H54 (cell line): ENCODE measurements at regions not wholly inside any gene's neighbourhood (a gene's known extent, or its start where the extent isn't known, plus 50 kb on each side); places are given as distances from the start of the nearest gene placed in this dataset.
"Not testable (repeated sequence)": the region's sequence is repeated elsewhere in the genome, so short reads cannot be mapped to it uniquely, and the experiment has no call there.

Source experiments
- DNase-seq: peaks from one replicate; pipeline ENCODE4 v3.0.0; 2011; ENCODE audit warnings: low spot score, mixed read lengths; ENCODE audit not compliant: insufficient read length
- FAIRE-seq: peaks from 3 replicates; lab custom pipeline; 2011; peaks lifted over from hg19 to GRCh38; lab: Jason Lieb, UNC
- POLR2A ChIP-seq: IDR thresholded peaks from 2 replicates; pipeline ENCODE4 v1.6.1; 2011; ENCODE audit warnings: low read depth, mild to moderate bottlenecking, low read length

GRCh38 chrX:113470166-113470565 is 629.5 kb upstream of the AMOT start:
- DNase-seq (no peak), FAIRE-seq (no peak)
- TF ChIP-seq POLR2A = no peak

DNA sequence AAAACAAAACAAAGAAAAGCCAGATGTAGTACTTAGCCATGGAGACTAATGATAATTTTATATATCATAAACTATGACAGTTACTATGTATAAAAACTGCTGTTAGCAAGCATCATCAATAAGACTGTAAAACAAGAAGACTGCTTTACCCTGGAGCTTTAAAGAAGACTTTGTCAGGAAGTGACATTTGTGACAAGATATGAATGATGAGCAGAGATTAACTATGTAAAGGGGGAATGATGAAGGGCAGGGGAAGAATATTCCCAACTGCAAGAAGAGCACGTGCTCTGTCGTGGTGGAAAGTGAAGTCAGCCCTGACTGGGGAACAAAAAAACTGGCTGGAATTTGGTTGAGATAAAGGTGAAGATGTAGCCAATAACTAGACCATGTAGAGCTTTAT is 617.1 kb upstream of the AMOT start:
- DNase-seq = no peak
- no peak for FAIRE-seq
- no peak for TF ChIP-seq POLR2A

GRCh38 chrX:113455582-113455981 is 615.0 kb upstream of the AMOT start:
- no peak for FAIRE-seq

DNA sequence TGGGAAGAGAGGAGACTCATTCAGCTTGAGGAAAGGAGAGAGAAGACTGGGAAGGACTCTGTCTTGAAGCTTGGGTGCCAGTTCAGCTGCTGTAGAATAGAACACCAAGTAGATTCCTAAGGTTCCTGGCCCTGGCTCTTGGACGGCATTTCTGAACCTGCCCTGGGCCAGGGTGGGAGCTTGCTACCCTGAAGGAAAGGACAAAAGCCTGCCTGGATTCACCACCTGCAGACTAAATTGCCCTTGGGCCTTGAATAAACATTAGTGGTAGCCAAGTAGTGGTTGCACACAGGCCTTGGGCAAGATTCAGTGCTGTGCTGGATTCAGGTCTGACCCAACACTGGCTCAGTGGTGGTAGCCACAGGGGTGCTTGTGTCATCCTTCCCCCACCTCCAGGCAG is 588.4 kb upstream of the AMOT start:
- no peak for TF ChIP-seq POLR2A
- no peak for DNase-seq
- no peak for FAIRE-seq

More at GRCh38 chrX:113455582-113455981, 615.0 kb upstream of the AMOT start:
- TF ChIP-seq POLR2A = no peak
- DNase-seq = no peak

DNA sequence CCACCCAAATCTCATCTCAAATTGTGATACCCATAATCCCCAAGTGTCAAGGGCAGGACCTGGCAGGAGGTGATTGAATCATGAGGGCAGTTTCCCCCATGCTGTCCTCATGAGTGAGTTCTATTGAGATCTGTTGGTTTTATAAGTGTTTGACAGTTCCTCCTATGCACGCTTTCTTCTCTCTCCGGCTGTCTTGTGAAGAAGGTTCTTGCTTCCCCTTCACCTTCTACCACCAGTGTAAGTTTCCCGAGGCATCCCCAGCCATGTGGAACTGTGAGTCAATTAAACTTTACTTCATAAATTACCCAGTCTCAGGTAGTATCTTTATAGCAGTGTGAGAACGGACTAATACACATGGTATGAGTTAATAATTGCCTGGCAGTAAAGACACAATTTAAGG is 581.7 kb upstream of the AMOT start:
- no peak for DNase-seq
- TF ChIP-seq POLR2A = no peak
- FAIRE-seq = no peak

GRCh38 chrX:113421432-113421831 is 580.8 kb upstream of the AMOT start:
- no peak for DNase-seq
- no peak for FAIRE-seq
- TF ChIP-seq POLR2A = no peak

GRCh38 chrX:113412106-113412505 is 571.5 kb upstream of the AMOT start:
- TF ChIP-seq POLR2A = no peak
- no peak for DNase-seq
- no peak for FAIRE-seq

DNA sequence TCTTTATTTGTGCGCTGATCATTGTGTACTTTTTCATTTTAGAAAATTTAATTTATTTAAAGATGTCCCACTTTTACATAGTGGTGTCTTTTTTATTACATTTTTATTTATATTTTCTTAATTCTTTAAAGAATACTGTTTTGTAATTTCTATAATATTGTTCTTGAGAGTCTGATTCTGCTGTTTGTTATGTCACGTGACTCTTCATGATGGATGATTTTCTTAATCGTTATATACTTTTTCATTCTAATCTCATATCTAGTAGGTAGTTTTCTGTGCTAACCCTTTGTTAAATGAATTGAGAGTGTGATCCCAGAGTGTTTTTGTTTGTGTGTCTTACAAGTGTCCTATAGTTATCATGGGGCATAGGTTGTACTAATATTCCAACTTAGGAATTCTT is 568.2 kb upstream of the AMOT start:
- DNase-seq = no peak
- no peak for TF ChIP-seq POLR2A
- no peak for FAIRE-seq

- DNase-seq (no peak), FAIRE-seq (peak; percentile 11)
- TF ChIP-seq POLR2A = no peak
These were observed 559.6 kb upstream of the AMOT start for GRCh38 chrX:113400193-113400704.

GRCh38 chrX:113399506-113400192 is 559.0 kb upstream of the AMOT start:
- no peak for TF ChIP-seq POLR2A
- no peak for DNase-seq
- FAIRE-seq = peak; percentile 53

- FAIRE-seq (no peak), DNase-seq (no peak)
- no peak for TF ChIP-seq POLR2A
These were observed 551.7 kb upstream of the AMOT start for GRCh38 chrX:113392355-113392754.

DNA sequence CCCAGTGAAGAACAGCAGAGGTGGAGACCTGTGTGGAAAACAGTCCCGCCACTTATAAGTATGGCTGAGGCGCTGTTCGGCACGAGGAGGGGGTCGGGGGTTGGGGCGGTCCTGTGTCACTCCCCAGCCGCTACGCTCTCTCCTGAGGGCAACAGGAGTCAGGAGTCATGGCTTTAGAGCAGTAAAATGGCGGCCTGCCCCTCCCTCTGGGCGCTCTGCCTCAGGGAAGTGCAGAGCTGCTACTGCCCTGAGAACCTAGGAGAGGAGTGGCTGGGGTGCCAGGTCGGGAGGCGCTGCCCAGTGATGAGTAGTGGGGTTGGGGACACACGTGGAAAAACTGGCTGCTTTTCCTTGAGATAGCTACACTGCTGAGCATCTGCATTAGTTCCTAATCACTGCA is 551.2 kb upstream of the AMOT start:
- no peak for TF ChIP-seq POLR2A
- FAIRE-seq = no peak
- no peak for DNase-seq

DNA sequence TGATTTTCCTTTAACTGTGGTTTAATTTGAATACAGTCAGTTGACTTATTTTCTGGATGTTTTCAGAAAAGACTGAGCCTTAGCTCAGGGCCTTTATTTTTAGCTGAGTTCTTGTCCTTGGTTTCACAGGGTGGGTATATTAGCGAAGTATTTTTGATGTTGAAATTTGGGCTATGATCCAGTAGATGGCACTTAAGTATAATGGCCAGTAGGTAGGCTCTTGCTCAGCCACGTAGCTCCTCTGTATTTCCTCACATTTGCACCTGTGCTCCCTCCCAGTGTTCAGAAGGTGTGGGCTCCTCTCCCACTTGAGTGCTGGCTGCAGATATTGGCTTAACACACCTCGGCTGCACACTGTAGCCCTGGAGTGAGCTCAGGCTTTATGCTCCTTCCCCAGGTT is 549.9 kb upstream of the AMOT start:
- DNase-seq (no peak), FAIRE-seq (no peak)
- no peak for TF ChIP-seq POLR2A

DNA sequence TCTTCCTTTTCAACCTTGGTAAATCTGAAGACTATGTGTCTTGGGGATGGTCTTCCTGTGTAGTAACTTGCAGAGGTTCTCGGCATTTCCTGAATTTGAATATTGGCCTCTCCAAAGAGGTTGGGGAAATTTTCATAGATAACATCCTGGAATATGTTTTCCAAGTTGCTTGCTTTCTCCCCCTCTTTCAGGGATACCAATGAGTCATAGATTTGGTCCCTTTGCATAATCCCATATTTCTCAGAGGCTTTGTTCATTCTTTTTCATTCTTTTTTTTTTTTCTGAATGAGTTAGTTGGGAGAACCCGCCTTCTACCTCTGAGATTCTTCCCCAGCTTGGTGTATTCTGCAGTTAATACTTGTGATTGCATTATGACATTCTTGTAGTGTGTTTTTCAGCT is 549.2 kb upstream of the AMOT start:
- FAIRE-seq (no peak), DNase-seq (no peak)
- TF ChIP-seq POLR2A = no peak

- TF ChIP-seq POLR2A = no peak
- FAIRE-seq = peak; percentile 86
- DNase-seq = no peak
These were observed 544.0 kb upstream of the AMOT start for GRCh38 chrX:113384628-113385027.

- not testable (repeated sequence) for DNase-seq, FAIRE-seq
These were observed 532.8 kb upstream of the AMOT start for GRCh38 chrX:113373421-113373820.
